GM23248 (cell line): ENCODE measurements at regions not wholly inside any gene's neighbourhood (a gene's known extent, or its start where the extent isn't known, plus 50 kb on each side); places are given as distances from the start of the nearest gene placed in this dataset.

Experiments used
- DNase-seq: peaks from one replicate; pipeline ENCODE4 v3.0.0-alpha.2; 2015
- H2AFZ ChIP-seq: fragments of 200-600 bp; sonication (generic); 2 replicates; pipeline ENCODE4 v1.6.1; 2016; ENCODE audit warnings: antibody characterized with exemption
- H3F3A ChIP-seq: fragments of 200-600 bp; sonication (generic); 2 replicates; pipeline ENCODE4 v1.6.1; 2016; ENCODE audit warnings: mild to moderate bottlenecking, antibody characterized with exemption, mixed run types; ENCODE audit not compliant: insufficient read depth
- H3K27ac ChIP-seq: fragments of 200-600 bp; sonication (generic); 2 replicates; pipeline ENCODE4 v1.5.1; 2016; ENCODE audit warnings: mild to moderate bottlenecking
- H3K27me3 ChIP-seq: fragments of 200-600 bp; sonication (generic); replicated peaks from 2 replicates; pipeline ENCODE4 v1.6.1; 2016; ENCODE audit warnings: mild to moderate bottlenecking; ENCODE audit not compliant: insufficient read depth
- H3K36me3 ChIP-seq: fragments of 200-600 bp; sonication (generic); 2 replicates; pipeline ENCODE4 v1.6.1; 2016; ENCODE audit warnings: low read depth, mild to moderate bottlenecking
- H3K4me1 ChIP-seq: fragments of 200-600 bp; sonication (generic); 2 replicates; pipeline ENCODE4 v1.6.1; 2016; ENCODE audit warnings: mild to moderate bottlenecking; ENCODE audit not compliant: insufficient read depth
- H3K4me2 ChIP-seq: fragments of 200-600 bp; sonication (generic); one replicate; pipeline ENCODE4 v1.6.1; 2016; ENCODE audit warnings: mild to moderate bottlenecking; ENCODE audit not compliant: unreplicated experiment
- H3K4me3 ChIP-seq: fragments of 200-600 bp; sonication (generic); 2 replicates; pipeline ENCODE4 v1.5.1; 2016; ENCODE audit warnings: mild to moderate bottlenecking
- H3K79me2 ChIP-seq: fragments of 200-600 bp; sonication (generic); 2 replicates; pipeline ENCODE4 v1.6.1; 2016; ENCODE audit warnings: mild to moderate bottlenecking; ENCODE audit not compliant: insufficient read depth
- H3K9ac ChIP-seq: fragments of 200-600 bp; sonication (generic); 2 replicates; pipeline ENCODE4 v1.6.1; 2016; ENCODE audit warnings: mild to moderate bottlenecking
- H3K9me2 ChIP-seq: fragments of 200-600 bp; sonication (generic); 2 replicates; pipeline ENCODE4 v1.6.1; 2016; ENCODE audit warnings: mixed run types, mild to moderate bottlenecking, moderate library complexity; ENCODE audit not compliant: insufficient read depth
- H3K9me3 ChIP-seq: fragments of 200-600 bp; sonication (generic); one replicate; pipeline ENCODE4 v1.6.1; 2017; ENCODE audit warnings: low read depth
- H4K20me1 ChIP-seq: fragments of 200-600 bp; sonication (generic); 2 replicates; pipeline ENCODE4 v1.6.0; 2016; ENCODE audit not compliant: insufficient read depth
- EZH2 ChIP-seq: fragments of 200-600 bp; sonication (generic); IDR thresholded peaks from 2 replicates; pipeline ENCODE4 v1.6.1; 2018; ENCODE audit warnings: antibody characterized with exemption, mild to moderate bottlenecking; ENCODE audit not compliant: insufficient read depth, poor library complexity, severe bottlenecking
- EZH2phosphoT487 ChIP-seq: fragments of 200-600 bp; sonication (generic); IDR thresholded peaks from 2 replicates; pipeline ENCODE4 v1.6.1; 2018; ENCODE audit warnings: antibody characterized with exemption, moderate library complexity, mild to moderate bottlenecking, low read depth; ENCODE audit not compliant: insufficient read depth
- WGBS, 2 experiments: methylation state at CpG; one replicate each; pipeline ENCODE4 v1.1.6; 2015 to 2017; ENCODE audit warnings: low lambda C conversion rate in 2 of 2, low coverage in 1 of 2; ENCODE audit errors: missing lambda C conversion rate in 2 of 2; 5-methylcytosine and 5-hydroxymethylcytosine counted together
- in situ Hi-C: fragments of 300-500 bp; cut with MboI; formaldehyde crosslinking; loops from 2 replicates; pipeline ENCODE4 v1.15.0; 2020

DNA sequence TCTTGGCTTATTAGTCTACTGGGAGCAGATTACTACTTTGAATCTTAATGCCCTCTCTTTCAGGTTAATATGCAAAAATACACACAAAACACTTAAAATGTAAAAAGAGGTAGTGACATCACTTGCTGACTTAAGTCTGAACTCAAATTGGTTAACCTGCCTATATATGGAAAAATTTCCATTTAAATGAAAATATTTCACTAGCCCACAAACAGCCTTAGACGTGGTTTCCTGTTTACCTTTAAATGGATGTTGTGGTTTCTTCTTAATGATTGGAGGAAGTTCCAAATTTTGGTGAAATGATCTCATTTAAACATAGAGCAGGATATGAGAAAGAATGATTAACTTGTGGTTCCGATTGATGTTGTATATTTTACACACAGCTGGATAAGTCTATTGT is 553.7 kb downstream of the CD109 start:
- in situ Hi-C loops, result no loop called here
- Histone ChIP-seq H3K79me2 (no peaks in the 10 kb centered on the region), H3F3A (0 out of 2 replicates have a peak, but pooled peaks cover 7% of the 10 kb centered on the region), H3K9me3 (no peaks in the 10 kb centered on the region), H3K27ac (no peak overlapping the region), H3K9me2 (no peaks in the 10 kb centered on the region), H3K9ac (no peak overlapping the region), H4K20me1 (no peaks in the 10 kb centered on the region), H3K4me2 (peak overlapping the region; percentile 29), H3K27me3 (no peaks in the 10 kb centered on the region), H3K4me1 (peaks cover 19% of the 10 kb centered on the region), H2AFZ (no peak overlapping the region), H3K36me3 (no peaks in the 10 kb centered on the region), H3K4me3 (no peak overlapping the region)
- no peak for TF ChIP-seq EZH2phosphoT487
- TF ChIP-seq EZH2, result no peak
- DNase-seq, result peak; percentile 39
- WGBS, 2 experiments, result 11 to 14% methylated on average over 2 of the region's 2 CpGs

DNA sequence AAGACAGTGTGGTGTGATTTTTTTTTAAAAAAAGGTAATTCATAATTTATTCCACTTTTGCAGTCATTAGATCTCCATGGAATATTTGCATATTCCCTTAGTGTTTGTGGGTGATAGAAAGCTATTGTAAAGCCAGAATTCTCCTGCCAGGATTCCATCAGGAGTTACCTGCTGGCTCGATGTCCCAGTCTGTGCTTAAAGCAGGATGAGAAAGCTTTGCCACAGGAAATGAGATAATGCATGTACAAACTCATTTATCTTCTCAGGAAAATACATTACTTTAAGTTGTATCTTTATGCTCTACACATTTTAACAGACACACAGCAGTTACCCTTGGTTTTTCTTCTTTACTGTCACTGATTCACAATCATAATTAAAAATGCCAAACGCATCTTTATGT is 553.0 kb downstream of the CD109 start:
- Histone ChIP-seq H4K20me1 (no peaks in the 10 kb centered on the region), H3K4me2 (no peak overlapping the region), H3K9me2 (no peaks in the 10 kb centered on the region), H3K9ac (no peak overlapping the region), H3K36me3 (no peaks in the 10 kb centered on the region), H3K79me2 (no peaks in the 10 kb centered on the region), H3K9me3 (no peaks in the 10 kb centered on the region), H3K4me3 (no peak overlapping the region), H3K4me1 (peaks cover 19% of the 10 kb centered on the region), H3F3A (0 out of 2 replicates have a peak, but pooled peaks cover 7% of the 10 kb centered on the region), H2AFZ (no peak overlapping the region), H3K27ac (no peak overlapping the region), H3K27me3 (no peaks in the 10 kb centered on the region)
- no peak for DNase-seq
- in situ Hi-C loops, result no loop called here
- 76% methylated on average over 2 of the region's 2 CpGs for WGBS, 2 experiments
- no peak for TF ChIP-seq EZH2
- TF ChIP-seq EZH2phosphoT487, result no peak

DNA sequence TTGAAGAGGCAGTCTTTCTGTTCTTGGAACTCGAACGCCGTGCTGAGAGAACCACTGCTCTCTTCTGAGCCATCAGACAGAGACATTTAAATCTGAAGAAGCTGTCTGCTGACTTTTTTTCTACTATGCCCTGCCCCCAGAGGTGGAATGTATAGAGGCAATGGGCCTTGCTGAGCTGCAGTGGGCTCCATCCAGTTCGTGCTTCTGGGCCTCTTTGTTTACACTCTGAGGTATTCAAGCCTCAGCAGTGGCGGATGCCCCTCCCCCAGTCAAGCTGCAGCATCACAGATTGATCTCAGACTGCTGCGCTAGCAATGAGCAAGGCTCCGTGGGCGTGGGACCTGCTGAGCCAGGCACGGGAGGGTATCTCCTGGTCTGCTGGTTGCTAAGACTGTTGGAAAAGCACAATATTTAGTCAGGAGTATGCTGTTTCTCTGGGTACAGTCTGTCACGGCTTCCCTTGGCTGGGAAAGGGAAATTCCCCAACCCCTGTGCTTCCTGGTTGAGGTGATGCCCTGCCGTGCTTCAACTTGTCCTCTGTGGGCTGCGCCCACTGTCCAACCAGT is 526.8 kb downstream of the CD109 start:
- H2AFZ ChIP-seq, result no peak overlapping the region
- H3K27ac ChIP-seq, result no peak overlapping the region
- no peaks in the 10 kb centered on the region for H3K27me3 ChIP-seq

DNA sequence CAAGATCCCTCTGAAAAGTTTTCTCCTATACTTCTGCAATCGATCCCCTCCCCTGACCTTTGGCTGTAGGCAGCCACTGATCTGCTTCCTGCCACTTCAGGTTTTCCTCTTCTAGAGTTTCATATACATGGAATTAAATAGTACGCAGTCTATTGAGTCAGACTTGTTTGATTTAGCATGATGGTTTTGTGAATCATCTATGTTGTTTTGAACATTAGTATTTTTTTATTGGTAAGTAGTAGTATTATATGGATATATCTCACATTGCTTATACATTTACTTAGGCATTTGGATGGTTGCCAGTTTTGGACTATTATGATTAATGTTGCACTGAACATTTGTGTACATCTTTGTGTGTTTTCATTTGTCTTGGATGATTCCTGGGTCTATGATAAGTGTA is 518.0 kb downstream of the CD109 start:
- no peaks in the 10 kb centered on the region for H4K20me1 ChIP-seq
- H3K9ac ChIP-seq, result no peak overlapping the region
- no peaks in the 10 kb centered on the region for H3K79me2 ChIP-seq
- H3F3A ChIP-seq, result no peaks in the 10 kb centered on the region
- 63% methylated on average over 2 of the region's 2 CpGs for WGBS, 2 experiments
- no peaks in the 10 kb centered on the region for H3K9me3 ChIP-seq
- H3K4me1 ChIP-seq, result no peaks in the 10 kb centered on the region
- H3K36me3 ChIP-seq, result no peaks in the 10 kb centered on the region
- H3K27ac ChIP-seq, result no peak overlapping the region
- no peak for TF ChIP-seq EZH2
- no peak for TF ChIP-seq EZH2phosphoT487
- no peak for DNase-seq
- H3K9me2 ChIP-seq, result no peaks in the 10 kb centered on the region
- no peak overlapping the region for H3K4me3 ChIP-seq
- no peak overlapping the region for H3K4me2 ChIP-seq
- in situ Hi-C loops, result no loop called here
- no peak overlapping the region for H2AFZ ChIP-seq
- H3K27me3 ChIP-seq, result no peaks in the 10 kb centered on the region

More for the DNA sequence above, 526.8 kb downstream of the CD109 start:
- Histone ChIP-seq H3F3A (no peaks in the 10 kb centered on the region), H4K20me1 (no peaks in the 10 kb centered on the region), H3K9me2 (no peaks in the 10 kb centered on the region), H3K9me3 (no peaks in the 10 kb centered on the region), H3K36me3 (no peaks in the 10 kb centered on the region), H3K79me2 (no peaks in the 10 kb centered on the region), H3K4me3 (no peak overlapping the region), H3K4me2 (no peak overlapping the region), H3K9ac (no peak overlapping the region), H3K4me1 (no peaks in the 10 kb centered on the region)
- in situ Hi-C loops, result no loop called here
- 72 to 79% methylated on average over 12 of the region's 12 CpGs for WGBS, 2 experiments
- no peak for TF ChIP-seq EZH2
- TF ChIP-seq EZH2phosphoT487, result no peak
- DNase-seq, result peak; percentile 9

DNA sequence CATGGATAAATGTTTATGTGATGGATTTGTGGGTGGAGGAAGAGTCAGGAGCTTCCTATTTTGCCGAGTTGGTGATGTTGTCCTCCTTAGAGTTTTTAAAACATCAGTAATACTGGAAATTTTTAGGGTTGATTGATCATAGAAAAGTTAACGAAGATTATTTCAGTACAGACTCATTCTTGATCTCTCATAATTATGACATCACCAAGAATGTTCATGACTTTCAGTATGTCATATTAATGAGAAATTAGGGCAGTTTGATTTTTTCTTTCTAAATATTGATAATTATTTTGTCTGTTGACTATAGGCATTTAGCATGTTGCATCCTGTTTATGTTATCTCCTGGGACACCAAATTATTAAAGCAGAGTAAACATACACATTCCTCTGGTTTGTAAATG is 512.2 kb downstream of the CD109 start:
- no peaks in the 10 kb centered on the region for H3K4me1 ChIP-seq
- no peaks in the 10 kb centered on the region for H3K27me3 ChIP-seq
- no peaks in the 10 kb centered on the region for H4K20me1 ChIP-seq
- H3K36me3 ChIP-seq, result no peaks in the 10 kb centered on the region
- H3K27ac ChIP-seq, result no peak overlapping the region
- H3K79me2 ChIP-seq, result no peaks in the 10 kb centered on the region
- no peak overlapping the region for H3K4me2 ChIP-seq
- 57 to 78% methylated on average over 2 of the region's 2 CpGs for WGBS, 2 experiments
- in situ Hi-C loops, result no loop called here
- no peaks in the 10 kb centered on the region for H3K9me3 ChIP-seq
- TF ChIP-seq EZH2 (no peak), EZH2phosphoT487 (no peak)
- no peak overlapping the region for H2AFZ ChIP-seq
- no peak overlapping the region for H3K9ac ChIP-seq
- no peaks in the 10 kb centered on the region for H3F3A ChIP-seq
- H3K4me3 ChIP-seq, result no peak overlapping the region
- no peak for DNase-seq
- no peaks in the 10 kb centered on the region for H3K9me2 ChIP-seq
